Suprapubic skin (tissue), 4 donors: ENCODE measurements at regions not wholly inside any gene's neighbourhood (a gene's known extent, or its start where the extent isn't known, plus 50 kb on each side); places are given as distances from the start of the nearest gene placed in this dataset.

Experiments used
- POLR2A ChIP-seq, 2 donors: fragments of 450-650 bp; IDR thresholded peaks; one replicate each; pipeline ENCODE4 v1.6.1; 2017; ENCODE audit warnings: antibody characterized with exemption in 2 of 2, mild to moderate bottlenecking in 2 of 2, moderate library complexity in 2 of 2
- POLR2AphosphoS5 ChIP-seq, 3 donors: sonication (generic); formaldehyde crosslinking; IDR thresholded peaks; one replicate each; pipeline ENCODE4 v1.6.1; 2017; ENCODE audit warnings: antibody characterized with exemption in 3 of 3
- TF ChIP-seq, protein P1 (sequence below), 2 donors: fragments of 200-600 bp in 1 of 2; fragments of 450-650 bp in 1 of 2; sonication (generic) in 1 of 2; IDR thresholded peaks; one replicate each; pipeline ENCODE4 v1.5.1; 2016 to 2019; ENCODE audit warnings: antibody characterized with exemption in 2 of 2, mild to moderate bottlenecking in 1 of 2, moderate library complexity in 1 of 2

DNA sequence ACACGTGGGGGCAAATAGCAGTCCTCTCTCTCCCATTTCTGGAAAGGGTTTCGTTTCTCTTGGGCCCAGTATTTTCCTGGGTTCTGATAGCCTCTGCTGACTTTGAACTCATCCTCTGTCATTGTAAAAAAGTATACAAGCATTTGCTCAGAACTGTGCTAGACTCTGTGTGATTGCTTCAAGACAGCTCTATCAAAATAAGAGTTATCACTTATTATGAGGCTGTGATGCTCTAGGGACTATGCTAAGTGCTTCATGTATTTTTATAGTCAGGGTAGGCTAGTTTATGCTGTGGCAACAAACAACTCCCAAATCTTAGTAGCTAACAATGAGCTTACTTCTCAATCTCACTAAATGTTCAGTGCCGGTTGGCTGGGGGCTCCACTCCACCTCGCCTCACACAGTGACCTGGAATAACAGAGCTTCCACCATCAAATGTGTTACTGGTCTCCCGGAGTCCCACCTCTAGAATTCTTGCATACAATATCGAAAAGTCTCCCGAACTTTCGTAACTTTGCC, 110.8 kb upstream of the CDC42EP3 start:
- TF ChIP-seq, protein P1, sequence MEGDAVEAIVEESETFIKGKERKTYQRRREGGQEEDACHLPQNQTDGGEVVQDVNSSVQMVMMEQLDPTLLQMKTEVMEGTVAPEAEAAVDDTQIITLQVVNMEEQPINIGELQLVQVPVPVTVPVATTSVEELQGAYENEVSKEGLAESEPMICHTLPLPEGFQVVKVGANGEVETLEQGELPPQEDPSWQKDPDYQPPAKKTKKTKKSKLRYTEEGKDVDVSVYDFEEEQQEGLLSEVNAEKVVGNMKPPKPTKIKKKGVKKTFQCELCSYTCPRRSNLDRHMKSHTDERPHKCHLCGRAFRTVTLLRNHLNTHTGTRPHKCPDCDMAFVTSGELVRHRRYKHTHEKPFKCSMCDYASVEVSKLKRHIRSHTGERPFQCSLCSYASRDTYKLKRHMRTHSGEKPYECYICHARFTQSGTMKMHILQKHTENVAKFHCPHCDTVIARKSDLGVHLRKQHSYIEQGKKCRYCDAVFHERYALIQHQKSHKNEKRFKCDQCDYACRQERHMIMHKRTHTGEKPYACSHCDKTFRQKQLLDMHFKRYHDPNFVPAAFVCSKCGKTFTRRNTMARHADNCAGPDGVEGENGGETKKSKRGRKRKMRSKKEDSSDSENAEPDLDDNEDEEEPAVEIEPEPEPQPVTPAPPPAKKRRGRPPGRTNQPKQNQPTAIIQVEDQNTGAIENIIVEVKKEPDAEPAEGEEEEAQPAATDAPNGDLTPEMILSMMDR (IDR thresholded peaks at IDR 0.05): no peak
- no peak for TF ChIP-seq POLR2AphosphoS5 (IDR thresholded peaks at IDR 0.05)
- no peak for TF ChIP-seq POLR2A (IDR thresholded peaks at IDR 0.05)
